ENCODE measurements at regions not wholly inside any gene's neighbourhood (a gene's known extent, or its start where the extent isn't known, plus 50 kb on each side); places are given as distances from the start of the nearest gene placed in this dataset.

GRCh38 chr2:65749545-65749944, 317.1 kb upstream of the SPRED2 start:
- TF ChIP-seq GRHL2 (CRISPR knock-in tag; IDR thresholded peaks at IDR 0.05; ENCODE audit: insufficient replicate concordance, severe bottlenecking) (no peak), CBFB (CRISPR knock-in tag; IDR thresholded peaks at IDR 0.05; ENCODE audit: low read depth) (no peak), CTCF (IDR thresholded peaks at IDR 0.05) (no peak), ZBTB43 (CRISPR knock-in tag; IDR thresholded peaks at IDR 0.05) (no peak), MAX (CRISPR knock-in tag; IDR thresholded peaks at IDR 0.05) (no peak), ZNF416 (CRISPR knock-in tag; IDR thresholded peaks at IDR 0.05) (no peak), NFE2L1 (CRISPR knock-in tag; IDR thresholded peaks at IDR 0.05) (no peak)

All from WTC11 (cell line).